ENCODE measurements at regions not wholly inside any gene's neighbourhood (a gene's known extent, or its start where the extent isn't known, plus 50 kb on each side); places are given as distances from the start of the nearest gene placed in this dataset.

DNA sequence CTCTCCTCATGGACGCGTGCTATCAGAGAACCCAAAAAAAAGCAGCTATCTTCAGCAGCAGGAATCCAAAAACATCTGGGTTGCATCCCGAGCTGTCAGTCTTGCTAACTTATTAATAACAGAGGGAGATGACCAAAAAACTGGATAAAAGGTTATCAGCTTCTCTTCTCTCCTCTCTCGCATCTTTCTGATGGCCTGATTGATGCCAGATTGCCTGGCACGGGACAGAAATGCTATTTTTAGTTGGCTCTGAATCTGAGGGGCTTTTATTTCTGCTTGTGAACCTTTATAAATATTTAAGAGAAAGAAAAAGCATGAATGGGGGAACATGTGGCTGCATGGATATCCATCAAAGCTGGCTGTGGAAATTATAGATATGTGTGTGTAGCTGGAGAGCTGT lies 230.3 kb downstream of the ETS1 start:
- TF ChIP-seq CTCF (IDR thresholded peaks at IDR 0.05) (no peak), POLR2AphosphoS5 (IDR thresholded peaks at IDR 0.05) (no peak), POLR2A (IDR thresholded peaks at IDR 0.05; ENCODE audit: low read depth) (no peak), EP300 (IDR thresholded peaks at IDR 0.05) (no peak)
